ENCODE measurements at regions not wholly inside any gene's neighbourhood (a gene's known extent, or its start where the extent isn't known, plus 50 kb on each side); places are given as distances from the start of the nearest gene placed in this dataset.

GRCh38 chr6:138655828-138656227 lies 117.7 kb upstream of the CCDC28A start:
- no peak overlapping the region for H3K27ac ChIP-seq (ENCODE audit: low read depth, low read length)
- no peak overlapping the region for H2BK15ac ChIP-seq (ENCODE audit: low read length)
- TF ChIP-seq EZH2 (IDR thresholded peaks at IDR 0.05; ENCODE audit: low read depth, low read length, severe bottlenecking) (no peak), RFX5 (IDR thresholded peaks at IDR 0.05; ENCODE audit: borderline replicate concordance, low read depth, low read length) (no peak), GTF2F1 (IDR thresholded peaks at IDR 0.05; ENCODE audit: borderline replicate concordance, low read depth, low read length) (no peak), PHF8 (conservative IDR thresholded peaks at IDR 0.05; ENCODE audit: low read depth, low read length) (no peak), ATF3 (IDR thresholded peaks at IDR 0.05; ENCODE audit: insufficient read depth, low read depth, low read length) (no peak), KDM5A (IDR thresholded peaks at IDR 0.05; ENCODE audit: low read length) (no peak), SP2 (IDR thresholded peaks at IDR 0.05; ENCODE audit: low read length) (no peak), ASH2L (IDR thresholded peaks at IDR 0.05; ENCODE audit: low read length) (no peak), CHD2 (IDR thresholded peaks at IDR 0.05; ENCODE audit: low read length) (no peak), RAD21 (IDR thresholded peaks at IDR 0.05 in 1 of 2, conservative IDR thresholded peaks at IDR 0.05 in 1 of 2; ENCODE audit: low read depth in 2 of 2, low read length in 2 of 2) (no peak), SIN3A (conservative IDR thresholded peaks at IDR 0.05 in 1 of 2, IDR thresholded peaks at IDR 0.05 in 1 of 2; ENCODE audit: low read depth in 1 of 2, low read length in 2 of 2) (no peak)

More at GRCh38 chr6:138655828-138656227, 117.7 kb upstream of the CCDC28A start:
- Histone ChIP-seq H3K27me3 (replicated peaks in 1 of 4; ENCODE audit: control insufficient read depth in 3 of 4, extremely low read depth in 1 of 4, insufficient read depth in 3 of 4, low read length in 3 of 4) (no peaks in the 10 kb centered on the region), H3K23ac (ENCODE audit: insufficient read length) (no peak overlapping the region), H3K23me2 (ENCODE audit: low read depth, low read length) (no peaks in the 10 kb centered on the region), H2BK20ac (ENCODE audit: low read length) (no peak overlapping the region), H4K5ac (ENCODE audit: insufficient read length, low read depth, low read length) (no peak overlapping the region), H3K79me1 (ENCODE audit: low read depth, low read length) (no peaks in the 10 kb centered on the region), H3K9me3 (ENCODE audit: insufficient read depth in 2 of 2, low read depth in 1 of 2, low read length in 1 of 2) (no peaks in the 10 kb centered on the region), H3K4me3 (ENCODE audit: extremely low read depth in 1 of 4, insufficient read depth in 2 of 4, low read depth in 3 of 4, low read length in 4 of 4) (no peak overlapping the region), H2AK5ac (ENCODE audit: low read depth, low read length) (no peak overlapping the region), H3K9ac (replicated peaks in 1 of 4; ENCODE audit: extremely low read depth in 1 of 4, low read depth in 3 of 4, low read length in 3 of 4) (no peak overlapping the region), H3K79me2 (ENCODE audit: control insufficient read depth in 1 of 2, insufficient read depth in 2 of 2, low read length in 2 of 2) (peaks cover 0 to 22% of the 10 kb centered on the region in 2 experiments; a peak in 2 of 4 replicates), H4K8ac (ENCODE audit: extremely low read depth, insufficient read depth, low read length) (no peak overlapping the region), H3K56ac (replicated peaks; ENCODE audit: insufficient read length, low read depth, low read length) (no peak overlapping the region), H3K4me1 (replicated peaks in 1 of 4; ENCODE audit: control insufficient read depth in 3 of 4, insufficient read depth in 4 of 4, low read length in 3 of 4) (no peaks in the 10 kb centered on the region), H3K18ac (ENCODE audit: extremely low read depth, low read length) (no peak overlapping the region), H4K91ac (replicated peaks; ENCODE audit: insufficient read length, low read length) (no peak overlapping the region), H3K4me2 (ENCODE audit: insufficient read depth in 1 of 2, low read depth in 2 of 2, low read length in 2 of 2) (no peak overlapping the region), H2BK12ac (ENCODE audit: low read depth, low read length) (no peak overlapping the region), H2BK120ac (replicated peaks; ENCODE audit: low read depth, low read length) (no peak overlapping the region), H3K4ac (replicated peaks; ENCODE audit: insufficient read length, low read depth, low read length) (no peak overlapping the region), H4K20me1 (replicated peaks in 1 of 2; ENCODE audit: control insufficient read depth in 1 of 2, insufficient read depth in 2 of 2, low read length in 2 of 2) (no peaks in the 10 kb centered on the region), H3K36me3 (ENCODE audit: control insufficient read depth in 2 of 4, insufficient read depth in 4 of 4, low read length in 3 of 4) (no peaks in the 10 kb centered on the region), H3K14ac (ENCODE audit: insufficient read length) (no peak overlapping the region), H2BK5ac (ENCODE audit: low read depth, low read length) (no peak overlapping the region), H2AFZ (ENCODE audit: low read length) (no peak overlapping the region)
- CTCF ChIA-PET (ENCODE audit: partially characterized antibody): interaction anchor here (0.6 to 1.8 kb wide), 6 partner anchors 9 to 949 kb away, joined by 3 to 5 read pairs (median 3); no protein-coding TSS in a partner anchor
- no peak for DNase-seq (ENCODE audit: low read depth in 1 of 2, low spot score in 2 of 2)
- 88% methylated on average over 6 of the region's 6 CpGs; no CpG with 5 or more reads in 1 of the 2 experiments for WGBS, 2 experiments (ENCODE audit: extremely low coverage in 1 of 2, insufficient coverage in 1 of 2, insufficient read length in 1 of 2, insufficient replicate concordance in 2 of 2, low coverage in 1 of 2, low lambda C conversion rate in 2 of 2, missing lambda C conversion rate in 1 of 2)
- POLR2A ChIA-PET (ENCODE audit: partially characterized antibody): interaction anchor here (0.7 to 1.7 kb wide), 2 partner anchors 14 to 38 kb away, joined by 3 to 6 read pairs; no protein-coding TSS in a partner anchor
- FAIRE-seq: no peak
